ENCODE measurements at regions not wholly inside any gene's neighbourhood (a gene's known extent, or its start where the extent isn't known, plus 50 kb on each side); places are given as distances from the start of the nearest gene placed in this dataset.

DNA sequence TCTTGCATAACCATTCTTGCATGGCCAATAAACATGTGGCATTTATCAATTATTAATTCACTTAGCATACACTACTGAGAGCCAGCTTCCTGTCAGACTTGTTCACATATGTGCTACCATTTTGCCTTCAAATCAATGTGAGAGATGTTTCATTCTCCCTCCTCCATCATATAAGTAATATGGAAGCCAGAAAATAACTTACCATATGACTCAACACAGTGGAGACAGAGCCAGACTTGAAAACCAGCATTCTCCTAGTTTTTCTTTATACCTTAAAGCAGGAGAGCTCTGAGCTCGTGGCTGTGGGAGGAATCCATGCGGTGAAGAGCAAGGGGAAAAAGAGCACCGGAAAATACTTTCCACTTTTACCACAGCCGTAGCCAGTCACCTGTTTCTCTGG lies 215.0 kb upstream of the LRATD1 start:
- TF ChIP-seq, protein P1, sequence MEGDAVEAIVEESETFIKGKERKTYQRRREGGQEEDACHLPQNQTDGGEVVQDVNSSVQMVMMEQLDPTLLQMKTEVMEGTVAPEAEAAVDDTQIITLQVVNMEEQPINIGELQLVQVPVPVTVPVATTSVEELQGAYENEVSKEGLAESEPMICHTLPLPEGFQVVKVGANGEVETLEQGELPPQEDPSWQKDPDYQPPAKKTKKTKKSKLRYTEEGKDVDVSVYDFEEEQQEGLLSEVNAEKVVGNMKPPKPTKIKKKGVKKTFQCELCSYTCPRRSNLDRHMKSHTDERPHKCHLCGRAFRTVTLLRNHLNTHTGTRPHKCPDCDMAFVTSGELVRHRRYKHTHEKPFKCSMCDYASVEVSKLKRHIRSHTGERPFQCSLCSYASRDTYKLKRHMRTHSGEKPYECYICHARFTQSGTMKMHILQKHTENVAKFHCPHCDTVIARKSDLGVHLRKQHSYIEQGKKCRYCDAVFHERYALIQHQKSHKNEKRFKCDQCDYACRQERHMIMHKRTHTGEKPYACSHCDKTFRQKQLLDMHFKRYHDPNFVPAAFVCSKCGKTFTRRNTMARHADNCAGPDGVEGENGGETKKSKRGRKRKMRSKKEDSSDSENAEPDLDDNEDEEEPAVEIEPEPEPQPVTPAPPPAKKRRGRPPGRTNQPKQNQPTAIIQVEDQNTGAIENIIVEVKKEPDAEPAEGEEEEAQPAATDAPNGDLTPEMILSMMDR (IDR thresholded peaks at IDR 0.05), result no peak
- TF ChIP-seq POLR2A (IDR thresholded peaks at IDR 0.05) (no peak), EP300 (IDR thresholded peaks at IDR 0.05) (no peak)

All from tibial nerve (tissue), 4 donors.